Erythroblast (primary cell): ENCODE measurements at regions not wholly inside any gene's neighbourhood (a gene's known extent, or its start where the extent isn't known, plus 50 kb on each side); places are given as distances from the start of the nearest gene placed in this dataset.
"Not testable (repeated sequence)": the region's sequence is repeated elsewhere in the genome, so short reads cannot be mapped to it uniquely, and the experiment has no call there.

Source experiments
- DNase-seq, 2 experiments: peaks; one replicate each; lab custom pipeline; 2025; lab: John Stamatoyannopoulos, UW

- DNase-seq: not testable (repeated sequence)
Observed at GRCh38 chr16:18152832-18153231, 183.7 kb downstream of the NPIPA8 start.

GRCh38 chr16:18148132-18148531 is 188.4 kb downstream of the NPIPA8 start:
- DNase-seq: not testable (repeated sequence)

GRCh38 chr16:18146601-18147142 is 189.9 kb downstream of the NPIPA8 start:
- DNase-seq: not testable (repeated sequence)

GRCh38 chr16:18142066-18142465 is 194.5 kb downstream of the NPIPA8 start:
- not testable (repeated sequence) for DNase-seq

- not testable (repeated sequence) for DNase-seq
Observed at GRCh38 chr16:18136288-18136687, 200.2 kb downstream of the NPIPA8 start.

GRCh38 chr16:18135024-18135423 is 201.5 kb downstream of the NPIPA8 start:
- DNase-seq: not testable (repeated sequence)

GRCh38 chr16:18131587-18131986 is 204.9 kb downstream of the NPIPA8 start:
- DNase-seq: not testable (repeated sequence)

- DNase-seq: not testable (repeated sequence)
Observed at GRCh38 chr16:18130478-18131120, 205.9 kb downstream of the NPIPA8 start.

- not testable (repeated sequence) for DNase-seq
Observed at GRCh38 chr16:18127033-18127432, 209.5 kb downstream of the NPIPA8 start.

- not testable (repeated sequence) for DNase-seq
Observed at GRCh38 chr16:18119092-18119491, 217.4 kb downstream of the NPIPA8 start.

- DNase-seq: not testable (repeated sequence)
Observed at GRCh38 chr16:18118684-18119083, 217.9 kb downstream of the NPIPA8 start.

- DNase-seq: not testable (repeated sequence)
Observed at GRCh38 chr16:18118071-18118470, 218.5 kb downstream of the NPIPA8 start.

GRCh38 chr16:18104412-18104811 is 232.1 kb downstream of the NPIPA8 start:
- not testable (repeated sequence) for DNase-seq

- not testable (repeated sequence) for DNase-seq
Observed at GRCh38 chr16:18101077-18101476, 235.5 kb downstream of the NPIPA8 start.

- DNase-seq: not testable (repeated sequence)
Observed at GRCh38 chr16:18092605-18093004, 243.9 kb downstream of the NPIPA8 start.

GRCh38 chr16:18080658-18081363 is 255.7 kb downstream of the NPIPA8 start:
- DNase-seq: not testable (repeated sequence)

- not testable (repeated sequence) for DNase-seq
Observed at GRCh38 chr16:18077910-18078309, 258.6 kb downstream of the NPIPA8 start.
